Hypothalamus (tissue), 51 donors: ENCODE measurements at regions not wholly inside any gene's neighbourhood (a gene's known extent, or its start where the extent isn't known, plus 50 kb on each side); places are given as distances from the start of the nearest gene placed in this dataset.
"Not testable (repeated sequence)": the region's sequence is repeated elsewhere in the genome, so short reads cannot be mapped to it uniquely, and the experiment has no call there.

Source experiments
- DNase-seq, 51 donors: peaks; one replicate each; lab custom pipeline; 2025; lab: John Stamatoyannopoulos, UW

- no peak for DNase-seq
Observed at GRCh38 chr5:142222225-142222865, 102.5 kb downstream of the SPRY4 start.

DNA sequence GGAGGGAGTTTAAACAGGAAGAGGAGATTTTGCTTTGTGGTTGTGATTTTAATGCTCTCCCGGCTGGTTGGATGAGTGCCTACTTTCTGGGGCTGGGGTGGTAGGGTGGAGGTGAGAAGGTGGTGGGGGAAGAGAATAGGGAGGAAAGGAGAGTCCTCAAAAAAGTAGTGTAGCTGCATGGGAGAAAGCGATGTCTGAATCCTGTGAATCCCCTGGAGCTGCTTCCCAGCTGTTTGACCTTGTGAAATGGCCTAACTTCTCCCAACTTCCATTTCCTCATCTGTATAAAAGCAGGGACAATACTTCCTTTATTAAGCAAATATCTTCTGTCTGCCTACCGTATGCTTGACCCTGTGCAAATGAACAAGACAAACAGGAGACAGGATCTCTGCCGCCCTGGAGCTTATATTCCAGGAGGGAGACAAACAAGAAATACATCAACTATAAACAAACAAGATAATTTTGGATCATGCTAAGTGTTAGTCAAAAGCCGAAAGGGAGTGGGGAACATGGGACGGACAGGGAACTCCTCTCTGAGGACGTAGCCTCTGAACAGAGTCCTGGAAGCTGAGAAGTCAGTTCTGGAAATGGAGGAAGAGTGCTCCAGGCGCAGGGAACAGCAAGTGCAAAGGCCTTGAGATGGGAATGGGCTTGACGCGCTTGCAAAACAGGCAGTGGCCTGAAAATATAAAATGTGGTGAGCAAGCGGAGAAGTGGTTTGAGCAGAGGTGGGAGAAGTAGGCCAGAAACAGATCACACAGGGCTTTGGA is 103.5 kb downstream of the SPRY4 start:
- DNase-seq, result no peak

- DNase-seq, result no peak
Observed at GRCh38 chr5:142219146-142219545, 105.7 kb downstream of the SPRY4 start.

GRCh38 chr5:142216931-142217330 is 107.9 kb downstream of the SPRY4 start:
- no peak for DNase-seq

DNA sequence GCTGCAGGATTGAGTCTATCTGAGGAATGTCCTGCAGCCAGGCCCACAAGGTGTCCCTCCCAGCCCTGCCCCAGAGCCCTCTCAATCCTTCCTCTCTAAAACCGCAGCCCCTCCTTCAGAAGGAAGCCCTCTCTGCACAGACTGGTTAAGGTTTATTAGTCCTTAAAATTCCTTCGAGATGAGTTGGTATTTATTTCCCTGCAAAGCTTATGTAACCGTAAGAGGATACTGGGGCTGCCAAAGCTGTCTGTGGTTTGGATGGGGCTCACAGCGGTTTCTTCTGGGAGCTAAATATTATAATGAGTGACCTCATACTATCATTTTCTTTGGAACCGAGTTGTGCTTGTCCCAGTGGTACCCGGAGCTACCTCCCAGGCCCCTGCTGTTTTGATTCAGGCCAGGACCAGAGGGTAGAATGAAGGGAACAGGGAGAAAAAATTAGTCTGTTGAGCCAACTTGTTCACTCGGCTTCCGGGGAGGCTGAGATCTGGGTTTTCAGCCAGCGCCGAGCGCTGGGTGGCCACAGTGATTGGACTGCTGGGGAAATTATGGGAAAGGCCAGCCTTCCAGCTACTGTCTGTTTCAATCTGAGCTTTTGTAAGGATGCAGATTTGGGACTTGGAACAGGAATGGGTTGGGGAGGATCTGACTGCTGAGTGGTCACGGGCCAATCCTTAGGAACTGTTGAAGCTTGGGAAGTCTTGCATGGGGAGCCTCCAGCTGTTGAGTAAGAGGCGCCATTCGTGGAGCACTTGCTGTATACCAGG is 107.5 kb downstream of the NDFIP1 start:
- peak in 4 of 51 donors; percentile 1 to 13 (median 4) for DNase-seq

DNA sequence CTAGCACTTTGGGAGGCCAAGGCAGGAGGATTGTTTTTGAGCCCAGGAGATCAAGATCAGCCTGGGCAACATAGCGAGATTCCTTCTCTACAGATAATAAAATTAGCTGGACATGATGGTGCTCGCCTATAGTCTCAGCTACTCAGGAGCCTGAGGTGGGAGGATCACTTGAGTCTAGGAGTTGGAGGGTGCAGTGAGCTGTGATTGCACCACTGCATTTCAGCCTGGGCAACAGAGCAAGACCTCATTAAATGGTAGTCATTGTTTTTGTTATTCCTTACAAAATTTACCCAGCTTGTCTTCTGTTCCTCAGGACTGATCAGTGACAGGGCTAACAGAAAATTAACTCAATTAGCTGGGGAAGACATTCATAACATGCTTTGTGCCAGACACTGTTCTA is 104.5 kb downstream of the NDFIP1 start:
- DNase-seq, result no peak

DNA sequence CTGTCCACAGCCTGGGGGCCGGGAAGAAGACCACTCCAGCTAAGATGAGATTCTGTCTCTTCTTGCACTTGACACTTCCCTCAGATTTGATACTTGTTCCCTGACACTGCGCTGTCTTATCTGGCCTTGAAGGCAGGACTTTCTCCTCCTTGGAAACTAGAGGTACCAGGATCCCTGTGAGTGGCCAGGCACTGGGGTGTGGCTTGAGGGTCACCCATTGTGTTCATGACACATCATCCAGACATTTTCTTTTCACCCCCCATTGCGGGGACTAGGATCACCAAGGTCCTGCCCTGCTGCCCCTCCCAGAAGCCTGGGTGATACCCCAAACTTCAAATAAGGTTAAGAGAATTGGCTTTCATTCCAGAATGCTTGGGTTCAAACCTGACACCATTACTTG is 103.3 kb downstream of the NDFIP1 start:
- no peak for DNase-seq

GRCh38 chr5:142210864-142211412 is 102.4 kb downstream of the NDFIP1 start:
- DNase-seq, result no peak

- DNase-seq, result no peak
Observed at GRCh38 chr5:142210011-142210410, 101.4 kb downstream of the NDFIP1 start.

GRCh38 chr5:142208777-142209312 is 100.3 kb downstream of the NDFIP1 start:
- DNase-seq, result no peak

DNA sequence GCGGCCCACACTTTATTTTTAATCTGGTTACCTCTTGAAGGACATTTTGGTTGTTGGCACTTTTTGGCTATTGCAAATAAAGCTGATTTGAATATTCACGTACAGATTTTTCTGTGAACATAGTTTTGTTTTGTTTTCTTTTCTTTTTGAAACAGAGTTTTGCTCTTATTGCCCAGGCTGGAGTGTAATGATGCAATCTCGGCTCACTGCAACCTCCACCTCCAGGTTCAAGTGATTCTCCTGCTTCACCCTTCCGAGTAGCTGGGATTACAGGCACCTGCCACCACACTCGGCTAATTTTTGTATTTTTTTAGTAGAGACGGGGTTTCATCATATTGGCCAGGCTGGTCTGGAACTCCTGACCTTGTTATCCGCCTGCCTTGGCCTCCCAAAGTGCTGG is 99.7 kb downstream of the NDFIP1 start:
- DNase-seq, result not testable (repeated sequence)

GRCh38 chr5:142206801-142207200 is 98.2 kb downstream of the NDFIP1 start:
- no peak for DNase-seq

DNA sequence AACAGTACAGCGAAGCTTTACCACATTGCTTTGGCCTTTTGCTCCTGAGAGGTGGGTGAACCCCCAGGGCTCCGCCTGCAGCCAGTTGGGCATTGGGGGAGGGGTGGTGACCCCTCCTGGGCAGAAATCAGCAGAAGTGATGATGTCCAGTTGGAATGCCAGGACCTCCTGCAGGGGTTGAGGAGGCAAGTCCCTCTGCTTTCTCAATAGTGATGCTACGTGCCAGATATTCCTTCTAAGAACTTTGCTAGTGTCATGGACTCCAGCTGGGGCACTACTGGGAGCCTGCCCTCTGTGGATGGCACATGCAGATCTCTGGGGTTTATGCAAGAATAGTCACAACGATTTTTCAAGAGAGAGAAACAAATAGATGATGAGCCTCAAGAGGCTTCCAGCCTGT is 95.6 kb downstream of the NDFIP1 start:
- DNase-seq, result no peak
